ENCODE measurements at regions not wholly inside any gene's neighbourhood (a gene's known extent, or its start where the extent isn't known, plus 50 kb on each side); places are given as distances from the start of the nearest gene placed in this dataset.

DNA sequence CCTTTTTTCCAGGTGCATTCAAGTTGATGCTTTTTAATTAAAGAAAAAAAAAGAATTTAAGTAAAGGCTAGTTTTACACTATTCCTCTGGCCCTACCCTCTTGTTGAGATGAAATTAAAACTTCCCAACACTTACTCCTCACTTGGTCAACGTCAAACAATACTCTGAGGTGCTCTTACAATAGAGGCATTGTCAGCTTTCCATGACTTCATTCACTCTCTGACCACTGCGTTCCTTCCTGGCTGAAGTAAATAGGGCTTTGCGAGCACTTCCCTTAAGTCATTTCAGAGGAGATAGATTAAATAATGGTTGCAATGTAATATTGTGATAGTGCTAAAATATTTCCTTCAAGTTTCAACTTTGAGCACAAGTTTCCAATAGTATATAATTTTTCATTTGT, 229.8 kb upstream of the CEP162 start:
- H4K20me1 ChIP-seq (replicated peaks; ENCODE audit: control insufficient read depth, insufficient read depth, low read length) = no peaks in the 10 kb centered on the region
- H3K9me1 ChIP-seq (ENCODE audit: control insufficient read depth, insufficient read depth, low read length) = no peaks in the 10 kb centered on the region
- in situ Hi-C loops (cut with MboI) (no loop called here), intact Hi-C loops (cut with micrococcal nuclease) (no loop called here)
- no peak overlapping the region for H2AFZ ChIP-seq (ENCODE audit: low read depth, low read length)
- BruUV-seq (replicated peaks) = no TSS peak
- ATAC-seq (no peak), DNase-seq (ENCODE audit: extremely low read depth in 1 of 4, low spot score in 3 of 4) (no peak), FAIRE-seq (no peak)
- H3K4me3 ChIP-seq = no peak overlapping the region
- H3K27me3 ChIP-seq (ENCODE audit: control insufficient read depth in 2 of 2, insufficient read depth in 2 of 2, low read length in 2 of 2) = peaks cover 4 to 5% of the 10 kb centered on the region in 2 experiments; a peak in 2 of 5 replicates
- no peaks in the 10 kb centered on the region for H3K4me1 ChIP-seq (replicated peaks in 1 of 2; ENCODE audit: control insufficient read depth in 2 of 2, insufficient read depth in 2 of 2, low read length in 2 of 2)
- no peaks in the 10 kb centered on the region for H3K79me2 ChIP-seq (ENCODE audit: control insufficient read depth, insufficient read depth, low read length)
- CTCF ChIA-PET (ENCODE audit: low intra/inter-chr PET ratio) = no interaction called here
- 4% methylated on average over 3 of the region's 3 CpGs for WGBS (ENCODE audit: insufficient coverage, low coverage, missing lambda C conversion rate)
- H3K27ac ChIP-seq (ENCODE audit: extremely low read depth, low read depth, low read length) = no peak overlapping the region
- TF ChIP-seq L3MBTL2 (IDR thresholded peaks at IDR 0.05) = no peak
- TF ChIP-seq, protein P1, sequence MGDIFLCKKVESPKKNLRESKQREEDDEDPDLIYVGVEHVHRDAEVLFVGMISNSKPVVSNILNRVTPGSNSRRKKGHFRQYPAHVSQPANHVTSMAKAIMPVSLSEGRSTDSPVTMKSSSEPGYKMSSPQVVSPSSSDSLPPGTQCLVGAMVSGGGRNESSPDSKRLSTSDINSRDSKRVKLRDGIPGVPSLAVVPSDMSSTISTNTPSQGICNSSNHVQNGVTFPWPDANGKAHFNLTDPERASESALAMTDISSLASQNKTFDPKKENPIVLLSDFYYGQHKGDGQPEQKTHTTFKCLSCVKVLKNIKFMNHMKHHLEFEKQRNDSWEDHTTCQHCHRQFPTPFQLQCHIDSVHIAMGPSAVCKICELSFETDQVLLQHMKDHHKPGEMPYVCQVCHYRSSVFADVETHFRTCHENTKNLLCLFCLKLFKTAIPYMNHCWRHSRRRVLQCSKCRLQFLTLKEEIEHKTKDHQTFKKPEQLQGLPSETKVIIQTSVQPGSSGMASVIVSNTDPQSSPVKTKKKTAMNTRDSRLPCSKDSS (IDR thresholded peaks at IDR 0.05; ENCODE audit: low read depth, partially characterized antibody) = no peak
- TF ChIP-seq, protein P2, sequence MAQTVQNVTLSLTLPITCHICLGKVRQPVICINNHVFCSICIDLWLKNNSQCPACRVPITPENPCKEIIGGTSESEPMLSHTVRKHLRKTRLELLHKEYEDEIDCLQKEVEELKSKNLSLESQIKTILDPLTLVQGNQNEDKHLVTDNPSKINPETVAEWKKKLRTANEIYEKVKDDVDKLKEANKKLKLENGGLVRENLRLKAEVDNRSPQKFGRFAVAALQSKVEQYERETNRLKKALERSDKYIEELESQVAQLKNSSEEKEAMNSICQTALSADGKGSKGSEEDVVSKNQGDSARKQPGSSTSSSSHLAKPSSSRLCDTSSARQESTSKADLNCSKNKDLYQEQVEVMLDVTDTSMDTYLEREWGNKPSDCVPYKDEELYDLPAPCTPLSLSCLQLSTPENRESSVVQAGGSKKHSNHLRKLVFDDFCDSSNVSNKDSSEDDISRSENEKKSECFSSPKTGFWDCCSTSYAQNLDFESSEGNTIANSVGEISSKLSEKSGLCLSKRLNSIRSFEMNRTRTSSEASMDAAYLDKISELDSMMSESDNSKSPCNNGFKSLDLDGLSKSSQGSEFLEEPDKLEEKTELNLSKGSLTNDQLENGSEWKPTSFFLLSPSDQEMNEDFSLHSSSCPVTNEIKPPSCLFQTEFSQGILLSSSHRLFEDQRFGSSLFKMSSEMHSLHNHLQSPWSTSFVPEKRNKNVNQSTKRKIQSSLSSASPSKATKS (CRISPR knock-in tag; IDR thresholded peaks at IDR 0.05) = no peak
- TF ChIP-seq, protein P3, sequence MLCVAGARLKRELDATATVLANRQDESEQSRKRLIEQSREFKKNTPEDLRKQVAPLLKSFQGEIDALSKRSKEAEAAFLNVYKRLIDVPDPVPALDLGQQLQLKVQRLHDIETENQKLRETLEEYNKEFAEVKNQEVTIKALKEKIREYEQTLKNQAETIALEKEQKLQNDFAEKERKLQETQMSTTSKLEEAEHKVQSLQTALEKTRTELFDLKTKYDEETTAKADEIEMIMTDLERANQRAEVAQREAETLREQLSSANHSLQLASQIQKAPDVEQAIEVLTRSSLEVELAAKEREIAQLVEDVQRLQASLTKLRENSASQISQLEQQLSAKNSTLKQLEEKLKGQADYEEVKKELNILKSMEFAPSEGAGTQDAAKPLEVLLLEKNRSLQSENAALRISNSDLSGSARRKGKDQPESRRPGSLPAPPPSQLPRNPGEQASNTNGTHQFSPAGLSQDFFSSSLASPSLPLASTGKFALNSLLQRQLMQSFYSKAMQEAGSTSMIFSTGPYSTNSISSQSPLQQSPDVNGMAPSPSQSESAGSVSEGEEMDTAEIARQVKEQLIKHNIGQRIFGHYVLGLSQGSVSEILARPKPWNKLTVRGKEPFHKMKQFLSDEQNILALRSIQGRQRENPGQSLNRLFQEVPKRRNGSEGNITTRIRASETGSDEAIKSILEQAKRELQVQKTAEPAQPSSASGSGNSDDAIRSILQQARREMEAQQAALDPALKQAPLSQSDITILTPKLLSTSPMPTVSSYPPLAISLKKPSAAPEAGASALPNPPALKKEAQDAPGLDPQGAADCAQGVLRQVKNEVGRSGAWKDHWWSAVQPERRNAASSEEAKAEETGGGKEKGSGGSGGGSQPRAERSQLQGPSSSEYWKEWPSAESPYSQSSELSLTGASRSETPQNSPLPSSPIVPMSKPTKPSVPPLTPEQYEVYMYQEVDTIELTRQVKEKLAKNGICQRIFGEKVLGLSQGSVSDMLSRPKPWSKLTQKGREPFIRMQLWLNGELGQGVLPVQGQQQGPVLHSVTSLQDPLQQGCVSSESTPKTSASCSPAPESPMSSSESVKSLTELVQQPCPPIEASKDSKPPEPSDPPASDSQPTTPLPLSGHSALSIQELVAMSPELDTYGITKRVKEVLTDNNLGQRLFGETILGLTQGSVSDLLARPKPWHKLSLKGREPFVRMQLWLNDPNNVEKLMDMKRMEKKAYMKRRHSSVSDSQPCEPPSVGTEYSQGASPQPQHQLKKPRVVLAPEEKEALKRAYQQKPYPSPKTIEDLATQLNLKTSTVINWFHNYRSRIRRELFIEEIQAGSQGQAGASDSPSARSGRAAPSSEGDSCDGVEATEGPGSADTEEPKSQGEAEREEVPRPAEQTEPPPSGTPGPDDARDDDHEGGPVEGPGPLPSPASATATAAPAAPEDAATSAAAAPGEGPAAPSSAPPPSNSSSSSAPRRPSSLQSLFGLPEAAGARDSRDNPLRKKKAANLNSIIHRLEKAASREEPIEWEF (CRISPR knock-in tag; IDR thresholded peaks at IDR 0.05) = no peak
- TF ChIP-seq, protein P4, sequence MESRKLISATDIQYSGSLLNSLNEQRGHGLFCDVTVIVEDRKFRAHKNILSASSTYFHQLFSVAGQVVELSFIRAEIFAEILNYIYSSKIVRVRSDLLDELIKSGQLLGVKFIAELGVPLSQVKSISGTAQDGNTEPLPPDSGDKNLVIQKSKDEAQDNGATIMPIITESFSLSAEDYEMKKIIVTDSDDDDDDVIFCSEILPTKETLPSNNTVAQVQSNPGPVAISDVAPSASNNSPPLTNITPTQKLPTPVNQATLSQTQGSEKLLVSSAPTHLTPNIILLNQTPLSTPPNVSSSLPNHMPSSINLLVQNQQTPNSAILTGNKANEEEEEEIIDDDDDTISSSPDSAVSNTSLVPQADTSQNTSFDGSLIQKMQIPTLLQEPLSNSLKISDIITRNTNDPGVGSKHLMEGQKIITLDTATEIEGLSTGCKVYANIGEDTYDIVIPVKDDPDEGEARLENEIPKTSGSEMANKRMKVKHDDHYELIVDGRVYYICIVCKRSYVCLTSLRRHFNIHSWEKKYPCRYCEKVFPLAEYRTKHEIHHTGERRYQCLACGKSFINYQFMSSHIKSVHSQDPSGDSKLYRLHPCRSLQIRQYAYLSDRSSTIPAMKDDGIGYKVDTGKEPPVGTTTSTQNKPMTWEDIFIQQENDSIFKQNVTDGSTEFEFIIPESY (CRISPR knock-in tag; IDR thresholded peaks at IDR 0.05) = no peak
- no peak for TF ChIP-seq TBP (optimal IDR thresholded peaks at IDR 0.05; ENCODE audit: low read depth, low read length)
- no peak overlapping the region for H3K4me2 ChIP-seq (ENCODE audit: insufficient read depth, low read length)
- POLR2A ChIA-PET = no interaction called here
- H3K9ac ChIP-seq (ENCODE audit: insufficient read depth in 1 of 2, low read depth in 2 of 2, low read length in 2 of 2) = no peak overlapping the region
- no peaks in the 10 kb centered on the region for H3K9me3 ChIP-seq (replicated peaks; ENCODE audit: control insufficient read depth, insufficient read depth, low read depth, low read length)
- H3K36me3 ChIP-seq (ENCODE audit: control insufficient read depth, insufficient read depth, low read length) = no peaks in the 10 kb centered on the region

All from K562 (cell line).